ENCODE measurements at regions not wholly inside any gene's neighbourhood (a gene's known extent, or its start where the extent isn't known, plus 50 kb on each side); places are given as distances from the start of the nearest gene placed in this dataset.

GRCh38 chr17:71709946-71710345 is 410.9 kb upstream of the SOX9 start:
- Histone ChIP-seq H3K9me3 (ENCODE audit: control insufficient read depth in 2 of 2, insufficient read depth in 1 of 2, low read length in 1 of 2) (no peaks in the 10 kb centered on the region), H3K36me3 (ENCODE audit: control insufficient read depth in 2 of 2, insufficient read depth in 2 of 2, low read length in 1 of 2) (no peaks in the 10 kb centered on the region), H3K27ac (ENCODE audit: low read depth in 1 of 2, low read length in 1 of 2) (no peak overlapping the region), H3K4me1 (ENCODE audit: control insufficient read depth in 2 of 2, insufficient read depth in 2 of 2, low read length in 2 of 2) (no peaks in the 10 kb centered on the region), H3K4me3 (ENCODE audit: low read length in 2 of 2) (no peak overlapping the region), H3K27me3 (ENCODE audit: control insufficient read depth in 2 of 2, insufficient read depth in 1 of 2, low read length in 1 of 2) (no peaks in the 10 kb centered on the region)
- no peak for DNase-seq (ENCODE audit: low read depth in 6 of 9, low spot score in 9 of 9)
- WGBS, result 88% methylated on average over 4 of the region's 4 CpGs

- 77% methylated on average over 1 of the region's 1 CpG for WGBS
- H3K4me1 ChIP-seq (ENCODE audit: control insufficient read depth in 2 of 2, insufficient read depth in 2 of 2, low read length in 2 of 2), result no peaks in the 10 kb centered on the region
- no peak for DNase-seq (ENCODE audit: low read depth in 6 of 9, low spot score in 9 of 9)
- H3K9me3 ChIP-seq (ENCODE audit: control insufficient read depth in 2 of 2, insufficient read depth in 1 of 2, low read length in 1 of 2), result no peaks in the 10 kb centered on the region
- H3K36me3 ChIP-seq (ENCODE audit: control insufficient read depth in 2 of 2, insufficient read depth in 2 of 2, low read length in 1 of 2), result no peaks in the 10 kb centered on the region
- H3K27ac ChIP-seq (ENCODE audit: low read depth in 1 of 2, low read length in 1 of 2), result no peak overlapping the region
- no peak overlapping the region for H3K4me3 ChIP-seq (ENCODE audit: low read length in 2 of 2)
- H3K27me3 ChIP-seq (ENCODE audit: control insufficient read depth in 2 of 2, insufficient read depth in 1 of 2, low read length in 1 of 2), result no peaks in the 10 kb centered on the region
These were observed 410.0 kb upstream of the SOX9 start for GRCh38 chr17:71710816-71711215.

GRCh38 chr17:71713846-71714245 is 407.0 kb upstream of the SOX9 start:
- H3K9me3 ChIP-seq (ENCODE audit: control insufficient read depth in 2 of 2, insufficient read depth in 1 of 2, low read length in 1 of 2), result no peaks in the 10 kb centered on the region
- DNase-seq (ENCODE audit: low read depth in 6 of 9, low spot score in 9 of 9), result no peak
- no peak overlapping the region for H3K27ac ChIP-seq (ENCODE audit: low read depth in 1 of 2, low read length in 1 of 2)
- H3K4me3 ChIP-seq (ENCODE audit: low read length in 2 of 2), result no peak overlapping the region
- 87% methylated on average over 3 of the region's 3 CpGs for WGBS
- no peaks in the 10 kb centered on the region for H3K36me3 ChIP-seq (ENCODE audit: control insufficient read depth in 2 of 2, insufficient read depth in 2 of 2, low read length in 1 of 2)
- no peaks in the 10 kb centered on the region for H3K4me1 ChIP-seq (ENCODE audit: control insufficient read depth in 2 of 2, insufficient read depth in 2 of 2, low read length in 2 of 2)
- no peaks in the 10 kb centered on the region for H3K27me3 ChIP-seq (ENCODE audit: control insufficient read depth in 2 of 2, insufficient read depth in 1 of 2, low read length in 1 of 2)

GRCh38 chr17:71724339-71724738 is 396.5 kb upstream of the SOX9 start:
- Histone ChIP-seq H3K27ac (ENCODE audit: low read depth in 1 of 2, low read length in 1 of 2) (no peak overlapping the region), H3K9me3 (ENCODE audit: control insufficient read depth in 2 of 2, insufficient read depth in 1 of 2, low read length in 1 of 2) (no peaks in the 10 kb centered on the region), H3K4me1 (ENCODE audit: control insufficient read depth in 2 of 2, insufficient read depth in 2 of 2, low read length in 2 of 2) (no peaks in the 10 kb centered on the region), H3K27me3 (ENCODE audit: control insufficient read depth in 2 of 2, insufficient read depth in 1 of 2, low read length in 1 of 2) (no peaks in the 10 kb centered on the region), H3K4me3 (ENCODE audit: low read length in 2 of 2) (no peak overlapping the region), H3K36me3 (ENCODE audit: control insufficient read depth in 2 of 2, insufficient read depth in 2 of 2, low read length in 1 of 2) (no peaks in the 10 kb centered on the region)
- WGBS, result 94% methylated on average over 2 of the region's 2 CpGs
- no peak for DNase-seq (ENCODE audit: low read depth in 6 of 9, low spot score in 9 of 9)

- Histone ChIP-seq H3K27me3 (ENCODE audit: control insufficient read depth in 2 of 2, insufficient read depth in 1 of 2, low read length in 1 of 2) (no peaks in the 10 kb centered on the region), H3K27ac (ENCODE audit: low read depth in 1 of 2, low read length in 1 of 2) (no peak overlapping the region), H3K4me1 (ENCODE audit: control insufficient read depth in 2 of 2, insufficient read depth in 2 of 2, low read length in 2 of 2) (no peaks in the 10 kb centered on the region), H3K9me3 (ENCODE audit: control insufficient read depth in 2 of 2, insufficient read depth in 1 of 2, low read length in 1 of 2) (no peaks in the 10 kb centered on the region), H3K4me3 (ENCODE audit: low read length in 2 of 2) (no peak overlapping the region), H3K36me3 (ENCODE audit: control insufficient read depth in 2 of 2, insufficient read depth in 2 of 2, low read length in 1 of 2) (no peaks in the 10 kb centered on the region)
- DNase-seq (ENCODE audit: low read depth in 6 of 9, low spot score in 9 of 9), result no peak
- WGBS, result 89% methylated on average over 3 of the region's 3 CpGs
These were observed 395.0 kb upstream of the SOX9 start for GRCh38 chr17:71725811-71726210.

GRCh38 chr17:71726341-71726740 is 394.5 kb upstream of the SOX9 start:
- H3K4me1 ChIP-seq (ENCODE audit: control insufficient read depth in 2 of 2, insufficient read depth in 2 of 2, low read length in 2 of 2), result no peaks in the 10 kb centered on the region
- H3K4me3 ChIP-seq (ENCODE audit: low read length in 2 of 2), result no peak overlapping the region
- no peaks in the 10 kb centered on the region for H3K9me3 ChIP-seq (ENCODE audit: control insufficient read depth in 2 of 2, insufficient read depth in 1 of 2, low read length in 1 of 2)
- H3K36me3 ChIP-seq (ENCODE audit: control insufficient read depth in 2 of 2, insufficient read depth in 2 of 2, low read length in 1 of 2), result no peaks in the 10 kb centered on the region
- no peak for DNase-seq (ENCODE audit: low read depth in 6 of 9, low spot score in 9 of 9)
- WGBS, result 82% methylated on average over 5 of the region's 5 CpGs
- no peak overlapping the region for H3K27ac ChIP-seq (ENCODE audit: low read depth in 1 of 2, low read length in 1 of 2)
- H3K27me3 ChIP-seq (ENCODE audit: control insufficient read depth in 2 of 2, insufficient read depth in 1 of 2, low read length in 1 of 2), result no peaks in the 10 kb centered on the region

GRCh38 chr17:71727292-71727691 is 393.5 kb upstream of the SOX9 start:
- Histone ChIP-seq H3K27me3 (ENCODE audit: control insufficient read depth in 2 of 2, insufficient read depth in 1 of 2, low read length in 1 of 2) (no peaks in the 10 kb centered on the region), H3K27ac (ENCODE audit: low read depth in 1 of 2, low read length in 1 of 2) (no peak overlapping the region), H3K4me1 (ENCODE audit: control insufficient read depth in 2 of 2, insufficient read depth in 2 of 2, low read length in 2 of 2) (no peaks in the 10 kb centered on the region), H3K9me3 (ENCODE audit: control insufficient read depth in 2 of 2, insufficient read depth in 1 of 2, low read length in 1 of 2) (no peaks in the 10 kb centered on the region), H3K4me3 (ENCODE audit: low read length in 2 of 2) (no peak overlapping the region), H3K36me3 (ENCODE audit: control insufficient read depth in 2 of 2, insufficient read depth in 2 of 2, low read length in 1 of 2) (no peaks in the 10 kb centered on the region)
- 92% methylated on average over 5 of the region's 5 CpGs for WGBS
- no peak for DNase-seq (ENCODE audit: low read depth in 6 of 9, low spot score in 9 of 9)

- H3K27me3 ChIP-seq (ENCODE audit: control insufficient read depth in 2 of 2, insufficient read depth in 1 of 2, low read length in 1 of 2), result no peaks in the 10 kb centered on the region
- no peaks in the 10 kb centered on the region for H3K36me3 ChIP-seq (ENCODE audit: control insufficient read depth in 2 of 2, insufficient read depth in 2 of 2, low read length in 1 of 2)
- DNase-seq (ENCODE audit: low read depth in 6 of 9, low spot score in 9 of 9), result no peak
- H3K27ac ChIP-seq (ENCODE audit: low read depth in 1 of 2, low read length in 1 of 2), result no peak overlapping the region
- no peak overlapping the region for H3K4me3 ChIP-seq (ENCODE audit: low read length in 2 of 2)
- H3K9me3 ChIP-seq (ENCODE audit: control insufficient read depth in 2 of 2, insufficient read depth in 1 of 2, low read length in 1 of 2), result no peaks in the 10 kb centered on the region
- 97% methylated on average over 3 of the region's 3 CpGs for WGBS
- H3K4me1 ChIP-seq (ENCODE audit: control insufficient read depth in 2 of 2, insufficient read depth in 2 of 2, low read length in 2 of 2), result no peaks in the 10 kb centered on the region
These were observed 393.1 kb upstream of the SOX9 start for GRCh38 chr17:71727723-71728122.

GRCh38 chr17:71730871-71731270 is 389.9 kb upstream of the SOX9 start:
- DNase-seq (ENCODE audit: low read depth in 6 of 9, low spot score in 9 of 9), result no peak
- H3K36me3 ChIP-seq (ENCODE audit: control insufficient read depth in 2 of 2, insufficient read depth in 2 of 2, low read length in 1 of 2), result no peaks in the 10 kb centered on the region
- 84% methylated on average over 1 of the region's 1 CpG for WGBS
- H3K27ac ChIP-seq (ENCODE audit: low read depth in 1 of 2, low read length in 1 of 2), result no peak overlapping the region
- no peaks in the 10 kb centered on the region for H3K9me3 ChIP-seq (ENCODE audit: control insufficient read depth in 2 of 2, insufficient read depth in 1 of 2, low read length in 1 of 2)
- no peaks in the 10 kb centered on the region for H3K27me3 ChIP-seq (ENCODE audit: control insufficient read depth in 2 of 2, insufficient read depth in 1 of 2, low read length in 1 of 2)
- no peak overlapping the region for H3K4me3 ChIP-seq (ENCODE audit: low read length in 2 of 2)
- no peaks in the 10 kb centered on the region for H3K4me1 ChIP-seq (ENCODE audit: control insufficient read depth in 2 of 2, insufficient read depth in 2 of 2, low read length in 2 of 2)

GRCh38 chr17:71735893-71736292 is 384.9 kb upstream of the SOX9 start:
- H3K27ac ChIP-seq (ENCODE audit: low read depth in 1 of 2, low read length in 1 of 2), result no peak overlapping the region
- H3K9me3 ChIP-seq (ENCODE audit: control insufficient read depth in 2 of 2, insufficient read depth in 1 of 2, low read length in 1 of 2), result no peaks in the 10 kb centered on the region
- H3K4me1 ChIP-seq (ENCODE audit: control insufficient read depth in 2 of 2, insufficient read depth in 2 of 2, low read length in 2 of 2), result no peaks in the 10 kb centered on the region
- H3K36me3 ChIP-seq (ENCODE audit: control insufficient read depth in 2 of 2, insufficient read depth in 2 of 2, low read length in 1 of 2), result no peaks in the 10 kb centered on the region
- no peak for DNase-seq (ENCODE audit: low read depth in 6 of 9, low spot score in 9 of 9)
- WGBS, result 81% methylated on average over 4 of the region's 4 CpGs
- no peak overlapping the region for H3K4me3 ChIP-seq (ENCODE audit: low read length in 2 of 2)
- H3K27me3 ChIP-seq (ENCODE audit: control insufficient read depth in 2 of 2, insufficient read depth in 1 of 2, low read length in 1 of 2), result no peaks in the 10 kb centered on the region
